ENCODE measurements at regions not wholly inside any gene's neighbourhood (a gene's known extent, or its start where the extent isn't known, plus 50 kb on each side); places are given as distances from the start of the nearest gene placed in this dataset.

GRCh38 chr16:51949282-51949681 is 597.7 kb downstream of the TOX3 start:
- no peak for DNase-seq (ENCODE audit: low read depth, low spot score)
- Histone ChIP-seq H3K9me1 (replicated peaks; ENCODE audit: control insufficient read depth, extremely low read depth, insufficient read depth, low read length) (no peaks in the 10 kb centered on the region), H3K9me3 (replicated peaks; ENCODE audit: control insufficient read depth, insufficient read depth, low read length) (peaks cover 4% of the 10 kb centered on the region), H3K36me3 (ENCODE audit: control insufficient read depth in 2 of 2, extremely low read depth in 1 of 2, insufficient read depth in 2 of 2, low read length in 2 of 2) (no peaks in the 10 kb centered on the region), H3K9ac (replicated peaks; ENCODE audit: extremely low read depth, insufficient read depth, low read length) (no peak overlapping the region), H3K4me1 (ENCODE audit: control insufficient read depth, extremely low read depth, insufficient read depth, low read length) (no peaks in the 10 kb centered on the region), H2AFZ (ENCODE audit: low read depth, low read length) (no peak overlapping the region), H3K4me3 (replicated peaks in 1 of 3; ENCODE audit: insufficient read depth in 1 of 3, low read depth in 1 of 3, low read length in 3 of 3) (no peak overlapping the region), H3K27me3 (ENCODE audit: control insufficient read depth in 2 of 2, insufficient read depth in 2 of 2, low read length in 2 of 2) (no peaks in the 10 kb centered on the region), H3K4me2 (ENCODE audit: insufficient read depth, low read length) (no peak overlapping the region), H3K79me2 (ENCODE audit: control insufficient read depth, insufficient read depth, low read length) (no peaks in the 10 kb centered on the region), H4K20me1 (replicated peaks; ENCODE audit: control insufficient read depth, extremely low read depth, insufficient read depth, low read length) (no peaks in the 10 kb centered on the region), H3K27ac (ENCODE audit: insufficient read depth, low read depth, low read length) (no peak overlapping the region)
- dilution Hi-C loops (cut with MboI; ENCODE audit: extremely low pct_ligation_motif_present, low sequenced_read_pairs) (no loop called here), intact Hi-C loops (cut with micrococcal nuclease) (no loop called here)
- POLR2A ChIA-PET, result no interaction called here
- CTCF ChIA-PET, result no interaction called here
- TF ChIP-seq MAX (IDR thresholded peaks at IDR 0.05; ENCODE audit: insufficient read depth, insufficient read length), result no peak
- TF ChIP-seq GATA2 (IDR thresholded peaks at IDR 0.05; ENCODE audit: insufficient read depth, insufficient read length, low read depth, low read length), result no peak
- TF ChIP-seq EZH2 (IDR thresholded peaks at IDR 0.05; ENCODE audit: borderline replicate concordance, low read depth, low read length, severe bottlenecking), result no peak
- TF ChIP-seq CTCF (IDR thresholded peaks at IDR 0.05; ENCODE audit: extremely low read depth in 1 of 2, insufficient read depth in 1 of 2, low read depth in 1 of 2, low read length in 2 of 2), result no peak
- TF ChIP-seq MYC (IDR thresholded peaks at IDR 0.05; ENCODE audit: low read depth, low read length), result no peak
- TF ChIP-seq FOS (IDR thresholded peaks at IDR 0.05; ENCODE audit: borderline replicate concordance, insufficient read depth, low read length), result no peak
- TF ChIP-seq POLR2A (IDR thresholded peaks at IDR 0.05; ENCODE audit: low read depth, low read length), result no peak
- TF ChIP-seq POLR2AphosphoS5 (IDR thresholded peaks at IDR 0.05; ENCODE audit: insufficient read depth, low read depth, low read length), result no peak
- TF ChIP-seq JUN (IDR thresholded peaks at IDR 0.05; ENCODE audit: borderline replicate concordance, insufficient read depth, insufficient read length, low read depth), result no peak
- no peak for FAIRE-seq
- BruUV-seq (replicated peaks), result no TSS peak

Data from endothelial cell of umbilical vein (primary cell).